HCT116 (cell line): ENCODE measurements at regions not wholly inside any gene's neighbourhood (a gene's known extent, or its start where the extent isn't known, plus 50 kb on each side); places are given as distances from the start of the nearest gene placed in this dataset.

Source experiments
- ATAC-seq: fragments of 200-7000 bp; cut with Tn5 transposase; 2 replicates; pipeline ENCODE4 v1.9.1; 2020; ENCODE audit warnings: mild to moderate bottlenecking, moderate library complexity
- BruUV-seq: library from RNA; stranded (reverse); fragments of 400-500 nt; replicated peaks from 2 replicates; lab custom pipeline; 2021; lab: Mats Ljungman, UMichigan
- CTCF ChIA-PET: fragments of 300-600 bp; sonication (Branson Sonifier 250); formaldehyde crosslinking; loops from one replicate; lab custom pipeline; 2021; ENCODE audit warnings: antibody characterized with exemption; lab: Charles Lee
- POLR2A ChIA-PET: fragments of 300-600, 350-600 bp; sonication (Branson Sonifier 250); formaldehyde crosslinking; loops from one replicate; lab custom pipeline; 2021; ENCODE audit warnings: antibody characterized with exemption; lab: Charles Lee
- RAD21 ChIA-PET, 2 experiments: fragments of 300-600 bp; sonication (Branson Sonifier 250); formaldehyde crosslinking; loops; one replicate each; lab custom pipeline; 2023; ENCODE audit warnings: low total read pairs in 2 of 2; ENCODE audit not compliant: uncharacterized antibody in 2 of 2, unreplicated experiment in 2 of 2, low non-redundant PET in 1 of 2; lab: Charles Lee
- DNase-seq: peaks from one replicate; pipeline ENCODE4 v3.0.0-alpha.2; 2010; ENCODE audit warnings: low read depth, low spot score
- H2AFZ ChIP-seq: fragments of 200-600 bp; shearing (Covaris generic), sonication (generic); 2 replicates; pipeline ENCODE4 v1.6.1; 2017; ENCODE audit warnings: low read depth, mixed run types, mixed read lengths, antibody characterized with exemption, low read length; ENCODE audit not compliant: poor library complexity, severe bottlenecking
- H3K27ac ChIP-seq: 2 replicates; pipeline ENCODE4 v1.5.1; 2012; ENCODE audit warnings: low read depth, low read length
- H3K27me3 ChIP-seq: fragments of 200-600 bp; sonication (generic); 2 replicates; pipeline ENCODE4 v1.6.1; 2016; ENCODE audit warnings: mixed run types, low read length, mixed read lengths; ENCODE audit not compliant: insufficient read depth
- H3K36me3 ChIP-seq, 2 experiments: fragments of 200-500 bp in 1 of 2; fragments of 200-600 bp in 1 of 2; sonication (Bioruptor generic) in 1 of 2; sonication (generic) in 1 of 2; 2 replicates each; pipeline versions ENCODE4 v1.5.1 to v1.6.1; 2014 to 2016; ENCODE audit warnings: low read length in 2 of 2, inconsistent platforms in 1 of 2, mixed read lengths in 1 of 2, mixed run types in 1 of 2; ENCODE audit not compliant: insufficient read depth in 2 of 2, control insufficient read depth in 1 of 2
- H3K4me1 ChIP-seq, 2 experiments: fragments of 200-600 bp in 1 of 2; sonication (generic) in 1 of 2; 2 replicates each; pipeline versions ENCODE4 v1.5.1 to v1.6.1; 2012 to 2017; ENCODE audit warnings: low read length in 2 of 2, inconsistent platforms in 1 of 2, mild to moderate bottlenecking in 1 of 2, mixed read lengths in 1 of 2, mixed run types in 1 of 2, moderate library complexity in 1 of 2; ENCODE audit not compliant: insufficient read depth in 2 of 2, control insufficient read depth in 1 of 2
- H3K4me2 ChIP-seq: fragments of 200-600 bp; sonication (generic); 2 replicates; pipeline ENCODE4 v1.6.1; 2017; ENCODE audit warnings: mixed run types, low read length, mixed read lengths
- H3K4me3 ChIP-seq, 2 experiments: fragments of 200-600 bp in 1 of 2; sonication (generic) in 1 of 2; replicated peaks in 1 of 2; 2 replicates each; pipeline ENCODE4 v1.5.1; 2011 to 2016; ENCODE audit warnings: low read length in 2 of 2, control low read depth in 1 of 2, low read depth in 1 of 2, mild to moderate bottlenecking in 1 of 2, mixed read lengths in 1 of 2, mixed run types in 1 of 2
- H3K79me2 ChIP-seq: fragments of 200-600 bp; sonication (generic); 2 replicates; pipeline ENCODE4 v1.6.1; 2017; ENCODE audit warnings: mild to moderate bottlenecking, mixed run types, low read length, moderate library complexity, mixed read lengths; ENCODE audit not compliant: insufficient read depth
- H3K9ac ChIP-seq: fragments of 200-600 bp; sonication (generic); 2 replicates; pipeline ENCODE4 v1.6.1; 2016; ENCODE audit warnings: low read length, mixed read lengths
- H3K9me2 ChIP-seq: fragments of 200-600 bp; sonication (generic), shearing (Covaris generic); 2 replicates; pipeline ENCODE4 v1.6.1; 2017; ENCODE audit warnings: mixed run types, mild to moderate bottlenecking, moderate library complexity; ENCODE audit not compliant: insufficient read depth
- H3K9me3 ChIP-seq, 2 experiments: fragments of 200-500 bp in 1 of 2; fragments of 200-600 bp in 1 of 2; sonication (Bioruptor generic) in 1 of 2; sonication (generic) in 1 of 2; 2 replicates each; pipeline ENCODE4 v1.6.1; 2014 to 2017; ENCODE audit warnings: low read length in 2 of 2, mixed read lengths in 2 of 2, inconsistent platforms in 1 of 2, low read depth in 1 of 2, mild to moderate bottlenecking in 1 of 2, mixed run types in 1 of 2, moderate library complexity in 1 of 2; ENCODE audit not compliant: control insufficient read depth in 1 of 2, insufficient read depth in 1 of 2
- H4K20me1 ChIP-seq: fragments of 200-600 bp; sonication (generic), shearing (Covaris generic); 2 replicates; pipeline ENCODE4 v1.6.1; 2017; ENCODE audit warnings: mixed run types, mild to moderate bottlenecking, moderate library complexity; ENCODE audit not compliant: insufficient read depth
- CBX3 ChIP-seq: IDR thresholded peaks from 2 replicates; pipeline ENCODE4 v1.6.1; 2012; ENCODE audit warnings: low read depth
- CEBPB ChIP-seq: IDR thresholded peaks from 2 replicates; pipeline ENCODE4 v1.6.1; 2012; ENCODE audit warnings: low read depth
- EZH2 ChIP-seq: fragments of 200-600 bp; sonication (generic); IDR thresholded peaks from 2 replicates; pipeline ENCODE4 v1.6.1; 2017; ENCODE audit warnings: antibody characterized with exemption, mixed run types
- FOSL1 ChIP-seq: IDR thresholded peaks from 2 replicates; pipeline ENCODE4 v1.6.1; 2012; ENCODE audit warnings: low read depth
- POLR2A ChIP-seq: IDR thresholded peaks from 2 replicates; pipeline ENCODE4 v1.7.0; 2011; ENCODE audit warnings: borderline replicate concordance; ENCODE audit not compliant: insufficient read depth, insufficient read length; ENCODE audit errors: extremely low read depth
- POLR2AphosphoS5 ChIP-seq: IDR thresholded peaks from 2 replicates; pipeline ENCODE4 v1.6.1; 2011; ENCODE audit warnings: mild to moderate bottlenecking, low read depth, low read length, moderate library complexity
- SRF ChIP-seq: IDR thresholded peaks from 2 replicates; pipeline ENCODE4 v1.6.1; 2012; ENCODE audit warnings: low read depth
- intact Hi-C: fragments of 100-400 bp; cut with micrococcal nuclease; formaldehyde crosslinking; loops from 2 replicates; pipeline ENCODE4 v1.10.0; 2022
- TF ChIP-seq, protein P1 (sequence below): IDR thresholded peaks from 2 replicates; pipeline ENCODE4 v1.6.1; 2012; ENCODE audit warnings: low read depth
- TF ChIP-seq, protein P2 (sequence below): IDR thresholded peaks from 2 replicates; pipeline ENCODE4 v1.6.1; 2011; ENCODE audit warnings: mild to moderate bottlenecking, low read length, moderate library complexity; ENCODE audit not compliant: insufficient replicate concordance; ENCODE audit errors: extremely low read depth
- TF ChIP-seq, protein P3 (sequence below), 3 experiments: fragments of 200-600 bp in 1 of 3; sonication (generic) in 1 of 3; IDR thresholded peaks in 2 of 3; conservative IDR thresholded peaks in 1 of 3; 2 replicates each; pipeline ENCODE4 v1.5.1; 2012 to 2017; ENCODE audit warnings: low read depth in 2 of 3, low read length in 2 of 3, antibody characterized with exemption in 1 of 3, borderline replicate concordance in 1 of 3, control low read depth in 1 of 3, mild to moderate bottlenecking in 1 of 3, mixed read lengths in 1 of 3, mixed run types in 1 of 3, moderate library complexity in 1 of 3; ENCODE audit not compliant: insufficient read depth in 1 of 3

DNA sequence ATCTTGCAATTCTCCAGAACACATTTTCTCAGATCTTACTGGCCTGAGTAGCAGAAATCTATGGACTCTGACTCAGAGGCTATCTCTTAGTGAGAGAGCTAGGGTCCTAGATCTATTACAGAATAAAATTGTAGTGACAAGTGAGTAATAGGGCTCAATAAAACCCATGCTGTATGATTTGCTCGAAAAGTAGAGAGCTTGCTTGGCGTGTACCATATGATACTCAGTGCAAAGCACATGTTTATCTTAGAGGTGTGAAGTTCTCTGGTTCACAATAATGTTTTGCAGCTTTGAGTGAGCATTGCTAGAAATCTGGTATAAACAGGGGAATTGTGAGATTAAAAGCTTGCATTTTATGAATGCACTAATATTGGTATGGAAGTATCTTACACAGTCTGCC is 87.8 kb upstream of the PRSS16 start:
- no peaks in the 10 kb centered on the region for H3K79me2 ChIP-seq
- no peak overlapping the region for H3K4me3 ChIP-seq
- no peaks in the 10 kb centered on the region for H3K36me3 ChIP-seq
- no peaks in the 10 kb centered on the region for H3K27me3 ChIP-seq
- H4K20me1 ChIP-seq: no peaks in the 10 kb centered on the region
- no TSS peak for BruUV-seq
- RAD21 ChIA-PET: no interaction called here
- H2AFZ ChIP-seq: peak overlapping the region; percentile 46
- H3K9ac ChIP-seq: no peak overlapping the region
- peaks cover 4 to 37% of the 10 kb centered on the region in 2 experiments; a peak in 3 of 4 replicates for H3K4me1 ChIP-seq
- ATAC-seq: no peak
- intact Hi-C loops: loop anchor here (2.0 to 5.0 kb wide), 6 partner anchors 433 to 1438 kb away; no protein-coding TSS in a partner anchor
- CTCF ChIA-PET: interaction anchor here (1.5 to 1.8 kb wide), 3 partner anchors 18 to 649 kb away, joined by 5 to 6 read pairs (median 5); a partner anchor contains a TSS
- DNase-seq: no peak
- H3K27ac ChIP-seq: no peak overlapping the region
- TF ChIP-seq, protein P1, sequence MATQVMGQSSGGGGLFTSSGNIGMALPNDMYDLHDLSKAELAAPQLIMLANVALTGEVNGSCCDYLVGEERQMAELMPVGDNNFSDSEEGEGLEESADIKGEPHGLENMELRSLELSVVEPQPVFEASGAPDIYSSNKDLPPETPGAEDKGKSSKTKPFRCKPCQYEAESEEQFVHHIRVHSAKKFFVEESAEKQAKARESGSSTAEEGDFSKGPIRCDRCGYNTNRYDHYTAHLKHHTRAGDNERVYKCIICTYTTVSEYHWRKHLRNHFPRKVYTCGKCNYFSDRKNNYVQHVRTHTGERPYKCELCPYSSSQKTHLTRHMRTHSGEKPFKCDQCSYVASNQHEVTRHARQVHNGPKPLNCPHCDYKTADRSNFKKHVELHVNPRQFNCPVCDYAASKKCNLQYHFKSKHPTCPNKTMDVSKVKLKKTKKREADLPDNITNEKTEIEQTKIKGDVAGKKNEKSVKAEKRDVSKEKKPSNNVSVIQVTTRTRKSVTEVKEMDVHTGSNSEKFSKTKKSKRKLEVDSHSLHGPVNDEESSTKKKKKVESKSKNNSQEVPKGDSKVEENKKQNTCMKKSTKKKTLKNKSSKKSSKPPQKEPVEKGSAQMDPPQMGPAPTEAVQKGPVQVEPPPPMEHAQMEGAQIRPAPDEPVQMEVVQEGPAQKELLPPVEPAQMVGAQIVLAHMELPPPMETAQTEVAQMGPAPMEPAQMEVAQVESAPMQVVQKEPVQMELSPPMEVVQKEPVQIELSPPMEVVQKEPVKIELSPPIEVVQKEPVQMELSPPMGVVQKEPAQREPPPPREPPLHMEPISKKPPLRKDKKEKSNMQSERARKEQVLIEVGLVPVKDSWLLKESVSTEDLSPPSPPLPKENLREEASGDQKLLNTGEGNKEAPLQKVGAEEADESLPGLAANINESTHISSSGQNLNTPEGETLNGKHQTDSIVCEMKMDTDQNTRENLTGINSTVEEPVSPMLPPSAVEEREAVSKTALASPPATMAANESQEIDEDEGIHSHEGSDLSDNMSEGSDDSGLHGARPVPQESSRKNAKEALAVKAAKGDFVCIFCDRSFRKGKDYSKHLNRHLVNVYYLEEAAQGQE: no peak
- H3K9me3 ChIP-seq: no peaks in the 10 kb centered on the region
- H3K9me2 ChIP-seq: 0 out of 2 replicates have a peak, but pooled peaks cover 3% of the 10 kb centered on the region
- no peak overlapping the region for H3K4me2 ChIP-seq
- POLR2A ChIA-PET: interaction anchor here (2.1 kb wide), 1 partner anchor 9 kb away, joined by 5 read pairs; no protein-coding TSS in a partner anchor

DNA sequence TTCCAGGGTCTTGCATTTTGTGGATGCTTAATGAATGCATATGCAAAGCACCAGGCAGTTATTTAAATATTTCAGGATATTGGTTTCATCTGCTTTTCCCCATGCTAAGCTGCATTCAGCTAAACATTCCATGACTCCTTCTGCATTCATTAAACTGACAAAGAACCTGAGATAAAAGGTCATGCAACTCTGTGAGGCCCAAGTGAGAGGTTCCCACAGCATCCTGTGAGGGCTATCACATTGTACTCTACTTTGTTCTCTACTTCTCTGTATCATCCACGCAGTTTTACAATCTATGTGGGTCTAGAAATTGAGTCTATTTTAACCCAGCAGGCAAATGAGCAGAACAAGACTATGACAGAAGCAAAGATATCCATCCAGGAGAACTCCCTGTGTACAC is 86.4 kb upstream of the PRSS16 start:
- no peak overlapping the region for H3K4me2 ChIP-seq
- intact Hi-C loops: loop anchor here (5.0 kb wide), 3 partner anchors 431 to 591 kb away; no protein-coding TSS in a partner anchor

More for the DNA sequence above, 86.4 kb upstream of the PRSS16 start:
- no peaks in the 10 kb centered on the region for H4K20me1 ChIP-seq
- BruUV-seq: no TSS peak
- peak overlapping the region; percentile 72 for H2AFZ ChIP-seq
- H3K27ac ChIP-seq: no peak overlapping the region; the same call in 1 of the 2 replicates
- ChIA-PET RAD21 (no interaction called here), POLR2A (interaction anchor here (1.4 to 2.1 kb wide), 2 partner anchors 10 to 14 kb away, joined by 5 read pairs; a partner anchor contains a TSS), CTCF (interaction anchor here (0.7 kb wide), 1 partner anchor 90 kb away, joined by 4 read pairs; no protein-coding TSS in a partner anchor)
- H3K27me3 ChIP-seq: no peaks in the 10 kb centered on the region
- H3K4me1 ChIP-seq: peaks cover 4 to 29% of the 10 kb centered on the region in 2 experiments; a peak in 3 of 4 replicates
- H3K4me3 ChIP-seq: no peak overlapping the region
- H3K9me2 ChIP-seq: no peaks in the 10 kb centered on the region
- no peak for TF ChIP-seq POLR2A
- TF ChIP-seq POLR2AphosphoS5: no peak
- no peak for TF ChIP-seq FOSL1
- TF ChIP-seq, protein P2, sequence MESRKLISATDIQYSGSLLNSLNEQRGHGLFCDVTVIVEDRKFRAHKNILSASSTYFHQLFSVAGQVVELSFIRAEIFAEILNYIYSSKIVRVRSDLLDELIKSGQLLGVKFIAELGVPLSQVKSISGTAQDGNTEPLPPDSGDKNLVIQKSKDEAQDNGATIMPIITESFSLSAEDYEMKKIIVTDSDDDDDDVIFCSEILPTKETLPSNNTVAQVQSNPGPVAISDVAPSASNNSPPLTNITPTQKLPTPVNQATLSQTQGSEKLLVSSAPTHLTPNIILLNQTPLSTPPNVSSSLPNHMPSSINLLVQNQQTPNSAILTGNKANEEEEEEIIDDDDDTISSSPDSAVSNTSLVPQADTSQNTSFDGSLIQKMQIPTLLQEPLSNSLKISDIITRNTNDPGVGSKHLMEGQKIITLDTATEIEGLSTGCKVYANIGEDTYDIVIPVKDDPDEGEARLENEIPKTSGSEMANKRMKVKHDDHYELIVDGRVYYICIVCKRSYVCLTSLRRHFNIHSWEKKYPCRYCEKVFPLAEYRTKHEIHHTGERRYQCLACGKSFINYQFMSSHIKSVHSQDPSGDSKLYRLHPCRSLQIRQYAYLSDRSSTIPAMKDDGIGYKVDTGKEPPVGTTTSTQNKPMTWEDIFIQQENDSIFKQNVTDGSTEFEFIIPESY: no peak
- no peak for TF ChIP-seq SRF
- TF ChIP-seq, protein P3, sequence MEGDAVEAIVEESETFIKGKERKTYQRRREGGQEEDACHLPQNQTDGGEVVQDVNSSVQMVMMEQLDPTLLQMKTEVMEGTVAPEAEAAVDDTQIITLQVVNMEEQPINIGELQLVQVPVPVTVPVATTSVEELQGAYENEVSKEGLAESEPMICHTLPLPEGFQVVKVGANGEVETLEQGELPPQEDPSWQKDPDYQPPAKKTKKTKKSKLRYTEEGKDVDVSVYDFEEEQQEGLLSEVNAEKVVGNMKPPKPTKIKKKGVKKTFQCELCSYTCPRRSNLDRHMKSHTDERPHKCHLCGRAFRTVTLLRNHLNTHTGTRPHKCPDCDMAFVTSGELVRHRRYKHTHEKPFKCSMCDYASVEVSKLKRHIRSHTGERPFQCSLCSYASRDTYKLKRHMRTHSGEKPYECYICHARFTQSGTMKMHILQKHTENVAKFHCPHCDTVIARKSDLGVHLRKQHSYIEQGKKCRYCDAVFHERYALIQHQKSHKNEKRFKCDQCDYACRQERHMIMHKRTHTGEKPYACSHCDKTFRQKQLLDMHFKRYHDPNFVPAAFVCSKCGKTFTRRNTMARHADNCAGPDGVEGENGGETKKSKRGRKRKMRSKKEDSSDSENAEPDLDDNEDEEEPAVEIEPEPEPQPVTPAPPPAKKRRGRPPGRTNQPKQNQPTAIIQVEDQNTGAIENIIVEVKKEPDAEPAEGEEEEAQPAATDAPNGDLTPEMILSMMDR (IDR thresholded peaks at IDR 0.05 in 2 of 3, conservative IDR thresholded peaks at IDR 0.05 in 1 of 3; ENCODE audit: borderline replicate concordance in 1 of 3, insufficient read depth in 1 of 3, low read depth in 2 of 3, low read length in 2 of 3): no peak
- no peak for TF ChIP-seq CEBPB
- TF ChIP-seq EZH2: no peak
- no peak for TF ChIP-seq CBX3
- no peaks in the 10 kb centered on the region for H3K9me3 ChIP-seq
- DNase-seq (no peak), ATAC-seq (no peak)
- no peaks in the 10 kb centered on the region for H3K79me2 ChIP-seq
- H3K9ac ChIP-seq: no peak overlapping the region
- H3K36me3 ChIP-seq: no peaks in the 10 kb centered on the region
